HG02938 (cell line): ENCODE measurements at regions not wholly inside any gene's neighbourhood (a gene's known extent, or its start where the extent isn't known, plus 50 kb on each side); places are given as distances from the start of the nearest gene placed in this dataset.

Experiments
- ATAC-seq: cut with Tn5 transposase; IDR thresholded peaks from one replicate; pipeline ENCODE4 v1.9.1; 2021; ENCODE audit warnings: mild to moderate bottlenecking, moderate library complexity; ENCODE audit not compliant: unreplicated experiment

DNA sequence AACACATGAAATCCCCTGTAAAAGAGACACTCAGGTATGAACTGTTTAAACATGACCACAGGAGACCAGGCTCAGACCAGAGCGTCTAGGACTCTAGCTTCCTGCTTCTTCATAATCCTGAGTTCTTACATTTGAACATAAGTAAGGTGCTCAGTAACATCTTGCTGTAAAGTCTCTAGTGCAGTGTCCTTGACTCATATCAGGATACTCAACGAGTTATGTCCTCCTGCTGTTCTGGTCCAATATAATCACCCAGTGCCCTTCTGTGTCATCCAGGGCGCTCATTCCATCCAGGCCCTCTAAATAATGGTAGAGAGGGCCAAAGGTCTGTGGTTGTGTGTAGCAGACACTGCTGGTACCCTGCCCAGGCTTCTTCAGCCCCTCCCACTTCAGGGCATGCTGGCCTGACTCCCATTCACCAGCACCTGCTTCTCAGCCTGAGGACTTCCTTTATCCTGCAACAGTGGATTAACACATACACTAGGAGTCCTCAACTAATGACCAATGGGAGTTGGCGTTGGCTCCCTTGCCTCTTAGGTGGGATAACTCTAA lies 66.8 kb upstream of the MOCS1 start:
- no peak for ATAC-seq

- no peak for ATAC-seq
These were observed 65.0 kb upstream of the MOCS1 start for GRCh38 chr6:39999006-39999867.

- no peak for ATAC-seq
These were observed 63.9 kb upstream of the MOCS1 start for GRCh38 chr6:39998126-39998525.

GRCh38 chr6:39997101-39997635 lies 62.9 kb upstream of the MOCS1 start:
- ATAC-seq, result no peak

- no peak for ATAC-seq
These were observed 61.4 kb upstream of the MOCS1 start for GRCh38 chr6:39995633-39996032.

DNA sequence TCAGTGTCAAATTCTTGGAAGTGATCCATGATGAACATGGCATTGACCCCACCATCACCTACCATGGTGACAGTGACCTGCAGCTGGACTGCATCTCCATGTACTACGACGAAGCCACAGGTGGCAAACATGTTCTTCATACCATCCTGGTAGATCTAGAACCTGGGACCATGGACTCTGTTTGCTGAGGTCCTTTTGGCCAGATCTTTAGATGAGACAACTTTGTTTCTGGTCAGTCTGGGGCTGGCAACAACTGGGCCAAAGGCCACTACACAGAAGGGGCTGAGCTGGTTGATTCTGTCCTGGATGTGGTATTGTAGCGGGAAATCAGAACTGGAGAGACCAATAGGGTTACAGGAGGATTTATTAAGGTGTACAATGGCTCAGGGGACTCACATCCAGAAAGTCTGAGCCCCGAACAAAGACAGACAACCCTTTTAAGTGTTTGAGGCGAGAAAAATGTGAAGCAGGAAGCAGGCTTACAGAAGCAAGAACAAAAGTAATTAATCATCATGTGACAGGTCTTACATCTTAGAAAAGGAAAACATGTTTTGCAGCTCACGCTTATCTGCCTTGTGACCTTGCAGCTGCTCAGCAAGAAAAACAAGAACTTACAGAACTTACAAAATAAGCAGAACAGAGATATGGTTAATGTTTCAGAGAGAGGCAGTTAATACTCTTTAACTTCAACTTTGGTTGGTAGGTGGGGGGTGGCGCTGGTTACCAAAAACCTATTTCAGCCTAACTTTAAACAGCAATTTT lies 58.8 kb upstream of the MOCS1 start:
- no peak for ATAC-seq
